Transverse colon (tissue), 4 donors: ENCODE measurements at regions not wholly inside any gene's neighbourhood (a gene's known extent, or its start where the extent isn't known, plus 50 kb on each side); places are given as distances from the start of the nearest gene placed in this dataset.
A peak's percentile ranks its signal among the peaks of the same experiment; 100 is the strongest.

ENCODE experiments used
- DNase-seq: peaks from one replicate; pipeline ENCODE4 v3.0.0-alpha.2; 2019
- H3K27ac ChIP-seq, 4 donors: fragments of 200-600 bp; sonication (generic); 2 replicates each; pipeline ENCODE4 v1.5.1; 2016 to 2018; ENCODE audit warnings: inconsistent platforms in 4 of 4
- H3K27me3 ChIP-seq: fragments of 200-600 bp; sonication (generic); 2 replicates; pipeline ENCODE4 v1.5.1; 2017; ENCODE audit warnings: inconsistent platforms
- H3K36me3 ChIP-seq, 4 donors: fragments of 200-600 bp; sonication (generic); 2 replicates each; pipeline ENCODE4 v1.5.1; 2017 to 2019; ENCODE audit warnings: inconsistent platforms in 4 of 4
- H3K4me1 ChIP-seq, 4 donors: fragments of 200-600 bp; sonication (generic); 2 replicates each; pipeline ENCODE4 v1.5.1; 2017 to 2020; ENCODE audit warnings: inconsistent platforms in 4 of 4
- H3K4me3 ChIP-seq, 4 donors: fragments of 200-600 bp; sonication (generic); 1 replicate in 1 of 4; 2 replicates in 3 of 4; pipeline versions ENCODE4 v1.5.1 to v1.6.1; 2017 to 2019; ENCODE audit warnings: inconsistent platforms in 4 of 4
- H3K9me3 ChIP-seq, 2 donors: fragments of 200-600 bp; sonication (generic); 2 replicates each; pipeline ENCODE4 v1.5.1; 2017 to 2019; ENCODE audit warnings: inconsistent platforms in 2 of 2
- EP300 ChIP-seq: sonication (generic); formaldehyde crosslinking; IDR thresholded peaks from one replicate; pipeline ENCODE4 v1.6.1; 2017; ENCODE audit warnings: antibody characterized with exemption, low read depth
- POLR2A ChIP-seq: fragments of 450-650 bp; IDR thresholded peaks from one replicate; pipeline ENCODE4 v1.6.1; 2016; ENCODE audit warnings: antibody characterized with exemption, mild to moderate bottlenecking, moderate library complexity
- POLR2AphosphoS5 ChIP-seq, 3 donors: sonication (generic); formaldehyde crosslinking; IDR thresholded peaks; one replicate each; pipeline ENCODE4 v1.6.1; 2016; ENCODE audit warnings: antibody characterized with exemption in 3 of 3
- WGBS, 2 donors: methylation state at CpG; one replicate each; pipeline ENCODE4 v1.1.5; 2018; ENCODE audit warnings: low coverage in 1 of 2; 5-methylcytosine and 5-hydroxymethylcytosine counted together
- in situ Hi-C, 4 donors: fragments of 200-750 bp; cut with MboI; loops; one replicate each; pipeline versions ENCODE4 v1.15.0 to v1.15.1; 2017; ENCODE audit warnings: low sequenced_read_pairs in 3 of 4, low pct_ligation_motif_present in 1 of 4, low pct_unique_long_range_greater_than_20kb in 1 of 4
- intact Hi-C: fragments of 100-400 bp; cut with DNase I; formaldehyde crosslinking; loops from one replicate; pipeline ENCODE4 v1.15.1; 2023; ENCODE audit warnings: low total_unique reads
- TF ChIP-seq, protein P1 (sequence below), 5 experiments: fragments of 200-600 bp in 3 of 5; fragments of 450-650 bp in 2 of 5; sonication (generic) in 3 of 5; IDR thresholded peaks; 1 replicate in 2 of 5; 2 replicates in 3 of 5; pipeline ENCODE4 v1.5.1; 2016 to 2017; ENCODE audit warnings: antibody characterized with exemption in 5 of 5, inconsistent platforms in 3 of 5, mild to moderate bottlenecking in 2 of 5, moderate library complexity in 1 of 5

DNA sequence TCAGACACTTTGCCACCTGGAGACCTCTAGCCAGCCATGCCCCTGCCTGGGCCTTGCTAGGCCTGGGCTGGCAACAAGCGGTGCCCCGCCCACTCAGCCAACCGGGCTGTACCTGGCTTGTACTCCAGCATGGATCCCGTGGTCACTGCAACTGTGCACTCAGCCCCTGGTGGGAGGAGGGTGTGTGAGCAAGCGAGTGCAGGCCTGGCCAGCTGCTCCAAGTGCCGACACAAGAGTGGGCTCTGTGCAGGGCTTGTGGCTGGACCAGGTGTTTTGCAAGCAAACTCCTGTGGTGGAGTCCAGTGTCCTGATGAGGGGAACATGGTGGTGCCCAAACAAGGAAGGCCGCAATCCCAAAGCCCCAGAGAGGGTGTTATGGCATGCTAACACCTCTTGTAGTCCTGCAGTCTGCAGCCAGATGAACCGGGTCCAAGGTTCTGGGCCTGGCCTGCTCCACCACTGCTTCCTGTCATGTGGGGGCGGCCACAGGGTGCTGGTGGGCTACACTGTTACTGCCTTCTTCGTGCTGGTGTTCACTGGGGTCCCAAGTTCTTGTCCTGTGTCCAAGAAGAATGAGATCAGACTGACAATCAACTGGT, 60.1 kb upstream of the CD28 start:
- no peak for DNase-seq
- in situ Hi-C loops (loop anchor here in 1 of 4 donors (25.0 kb wide), 1 partner anchor 409 kb away; the partner anchor contains the start of gene CYP20A1), intact Hi-C loops (no loop called here)

DNA sequence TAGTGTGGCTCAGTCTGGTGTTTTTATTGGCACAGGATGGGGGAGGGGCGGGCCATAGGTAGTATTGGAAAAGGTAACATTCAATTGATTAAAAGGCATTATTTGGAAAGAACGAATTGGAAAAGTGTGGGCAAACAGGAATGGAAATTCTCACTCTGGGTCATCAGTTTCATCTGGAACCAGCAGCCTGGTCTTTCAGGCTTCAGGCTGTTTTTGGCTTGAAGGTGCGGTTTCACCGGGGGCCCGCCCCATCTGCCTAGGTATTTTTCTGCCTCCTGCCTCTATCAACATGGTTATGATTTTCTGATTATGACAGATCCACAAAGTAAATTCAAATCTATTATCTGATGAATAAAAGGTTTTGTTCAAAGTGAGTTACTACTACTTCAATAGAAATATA, 59.5 kb upstream of the CD28 start:
- 85 to 96% methylated on average over 5 of the region's 5 CpGs for WGBS, 2 donors
- in situ Hi-C loops: loop anchor here in 1 of 4 donors (25.0 kb wide), 1 partner anchor 410 kb away; the partner anchor contains the start of gene CYP20A1
- H3K9me3 ChIP-seq: no peaks in the 10 kb centered on the region
- H3K27me3 ChIP-seq: no peaks in the 10 kb centered on the region
- intact Hi-C loops: no loop called here
- peaks cover 20 to 41% (median 33%) of the 10 kb centered on the region in 4 donors for H3K4me1 ChIP-seq
- no peaks in the 10 kb centered on the region for H3K36me3 ChIP-seq
- H3K27ac ChIP-seq: no peak overlapping the region
- TF ChIP-seq POLR2A (no peak), EP300 (no peak), POLR2AphosphoS5 (IDR thresholded peaks at IDR 0.05) (no peak)
- TF ChIP-seq, protein P1, sequence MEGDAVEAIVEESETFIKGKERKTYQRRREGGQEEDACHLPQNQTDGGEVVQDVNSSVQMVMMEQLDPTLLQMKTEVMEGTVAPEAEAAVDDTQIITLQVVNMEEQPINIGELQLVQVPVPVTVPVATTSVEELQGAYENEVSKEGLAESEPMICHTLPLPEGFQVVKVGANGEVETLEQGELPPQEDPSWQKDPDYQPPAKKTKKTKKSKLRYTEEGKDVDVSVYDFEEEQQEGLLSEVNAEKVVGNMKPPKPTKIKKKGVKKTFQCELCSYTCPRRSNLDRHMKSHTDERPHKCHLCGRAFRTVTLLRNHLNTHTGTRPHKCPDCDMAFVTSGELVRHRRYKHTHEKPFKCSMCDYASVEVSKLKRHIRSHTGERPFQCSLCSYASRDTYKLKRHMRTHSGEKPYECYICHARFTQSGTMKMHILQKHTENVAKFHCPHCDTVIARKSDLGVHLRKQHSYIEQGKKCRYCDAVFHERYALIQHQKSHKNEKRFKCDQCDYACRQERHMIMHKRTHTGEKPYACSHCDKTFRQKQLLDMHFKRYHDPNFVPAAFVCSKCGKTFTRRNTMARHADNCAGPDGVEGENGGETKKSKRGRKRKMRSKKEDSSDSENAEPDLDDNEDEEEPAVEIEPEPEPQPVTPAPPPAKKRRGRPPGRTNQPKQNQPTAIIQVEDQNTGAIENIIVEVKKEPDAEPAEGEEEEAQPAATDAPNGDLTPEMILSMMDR (IDR thresholded peaks at IDR 0.05): no peak
- no peak overlapping the region for H3K4me3 ChIP-seq
- no peak for DNase-seq

More for the DNA sequence above, 60.1 kb upstream of the CD28 start:
- WGBS, 2 donors: 84% methylated on average over 10 of the region's 10 CpGs; no CpG with 5 or more reads in 1 of the 2 donors
- no peaks in the 10 kb centered on the region for H3K36me3 ChIP-seq
- no peaks in the 10 kb centered on the region for H3K27me3 ChIP-seq
- H3K9me3 ChIP-seq: no peaks in the 10 kb centered on the region
- peaks cover 20 to 36% (median 30%) of the 10 kb centered on the region in 4 donors for H3K4me1 ChIP-seq
- no peak overlapping the region for H3K27ac ChIP-seq
- no peak overlapping the region for H3K4me3 ChIP-seq
- TF ChIP-seq, protein P1 (IDR thresholded peaks at IDR 0.05): no peak
- no peak for TF ChIP-seq EP300
- no peak for TF ChIP-seq POLR2A
- TF ChIP-seq POLR2AphosphoS5 (IDR thresholded peaks at IDR 0.05): no peak

DNA sequence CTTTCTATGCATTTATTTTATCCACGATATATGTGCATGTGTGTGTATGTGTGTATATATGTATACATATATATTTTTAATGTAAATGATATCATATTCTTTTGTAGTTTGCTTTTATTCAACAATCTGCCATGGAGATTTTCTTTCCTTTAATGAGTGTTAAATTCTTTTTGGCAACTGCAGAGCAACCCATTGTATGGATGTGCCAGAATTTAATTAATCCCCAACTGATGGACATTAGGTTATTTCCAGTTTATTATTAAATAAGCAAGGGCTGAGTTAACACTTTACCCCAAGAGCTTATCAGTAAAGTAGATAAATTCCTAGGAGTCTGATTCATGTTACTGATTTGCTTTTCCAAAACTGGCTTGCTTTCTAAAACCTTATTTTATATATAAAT, 58.9 kb upstream of the CD28 start:
- no peak for DNase-seq
- WGBS, 2 donors: 75 to 92% methylated on average over 1 of the region's 1 CpG
- in situ Hi-C loops (loop anchor here in 1 of 4 donors (25.0 kb wide), 1 partner anchor 410 kb away; the partner anchor contains the start of gene CYP20A1), intact Hi-C loops (no loop called here)
- H3K27ac ChIP-seq: no peak overlapping the region
- H3K4me3 ChIP-seq: no peak overlapping the region
- H3K27me3 ChIP-seq: no peaks in the 10 kb centered on the region
- H3K36me3 ChIP-seq: no peaks in the 10 kb centered on the region
- peaks cover 20 to 41% (median 33%) of the 10 kb centered on the region in 4 donors for H3K4me1 ChIP-seq
- H3K9me3 ChIP-seq: no peaks in the 10 kb centered on the region
- TF ChIP-seq POLR2A (no peak), POLR2AphosphoS5 (IDR thresholded peaks at IDR 0.05) (no peak), EP300 (no peak)
- TF ChIP-seq, protein P1 (IDR thresholded peaks at IDR 0.05): no peak

DNA sequence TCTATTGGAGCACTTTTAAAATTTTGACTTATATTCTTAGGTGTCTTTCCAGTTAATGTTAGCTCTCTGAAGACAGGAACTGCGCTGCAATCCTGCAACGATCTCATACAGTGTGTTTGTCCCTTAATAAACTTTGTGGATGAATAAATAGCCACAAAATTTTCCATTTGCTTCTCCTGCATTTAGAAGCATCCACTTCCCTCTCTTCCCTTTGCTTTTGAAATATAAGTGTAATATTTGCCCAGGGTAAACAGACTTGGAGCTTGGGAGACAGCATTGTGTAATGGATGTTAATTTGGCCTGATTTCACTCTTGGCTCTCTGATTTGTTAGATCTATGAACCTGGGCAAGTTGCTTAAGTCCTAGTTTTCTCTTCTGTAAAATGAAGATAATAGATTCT, 58.2 kb upstream of the CD28 start:
- Histone ChIP-seq H3K9me3 (no peaks in the 10 kb centered on the region), H3K4me3 (no peak overlapping the region), H3K27ac (peak overlapping the region; percentile 83 to 89 (median 86)), H3K27me3 (no peaks in the 10 kb centered on the region), H3K4me1 (peaks cover 20 to 41% (median 33%) of the 10 kb centered on the region in 4 donors), H3K36me3 (no peaks in the 10 kb centered on the region)
- in situ Hi-C loops (loop anchor here in 1 of 4 donors (25.0 kb wide), 1 partner anchor 411 kb away; the partner anchor contains the start of gene CYP20A1), intact Hi-C loops (no loop called here)
- TF ChIP-seq, protein P1 (IDR thresholded peaks at IDR 0.05): no peak
- TF ChIP-seq POLR2A (no peak), POLR2AphosphoS5 (IDR thresholded peaks at IDR 0.05) (no peak)
- WGBS, 2 donors: 32 to 45% methylated on average over 2 of the region's 2 CpGs
- DNase-seq: no peak
